NOMO-1 (cell line): ENCODE measurements at regions not wholly inside any gene's neighbourhood (a gene's known extent, or its start where the extent isn't known, plus 50 kb on each side); places are given as distances from the start of the nearest gene placed in this dataset.
A peak's percentile ranks its signal among the peaks of the same experiment; 100 is the strongest.

Experiments used
- DNase-seq, 2 experiments: peaks; one replicate each; lab custom pipeline; 2025; ENCODE audit not compliant: unreplicated experiment in 2 of 2; lab: John Stamatoyannopoulos, UW

DNA sequence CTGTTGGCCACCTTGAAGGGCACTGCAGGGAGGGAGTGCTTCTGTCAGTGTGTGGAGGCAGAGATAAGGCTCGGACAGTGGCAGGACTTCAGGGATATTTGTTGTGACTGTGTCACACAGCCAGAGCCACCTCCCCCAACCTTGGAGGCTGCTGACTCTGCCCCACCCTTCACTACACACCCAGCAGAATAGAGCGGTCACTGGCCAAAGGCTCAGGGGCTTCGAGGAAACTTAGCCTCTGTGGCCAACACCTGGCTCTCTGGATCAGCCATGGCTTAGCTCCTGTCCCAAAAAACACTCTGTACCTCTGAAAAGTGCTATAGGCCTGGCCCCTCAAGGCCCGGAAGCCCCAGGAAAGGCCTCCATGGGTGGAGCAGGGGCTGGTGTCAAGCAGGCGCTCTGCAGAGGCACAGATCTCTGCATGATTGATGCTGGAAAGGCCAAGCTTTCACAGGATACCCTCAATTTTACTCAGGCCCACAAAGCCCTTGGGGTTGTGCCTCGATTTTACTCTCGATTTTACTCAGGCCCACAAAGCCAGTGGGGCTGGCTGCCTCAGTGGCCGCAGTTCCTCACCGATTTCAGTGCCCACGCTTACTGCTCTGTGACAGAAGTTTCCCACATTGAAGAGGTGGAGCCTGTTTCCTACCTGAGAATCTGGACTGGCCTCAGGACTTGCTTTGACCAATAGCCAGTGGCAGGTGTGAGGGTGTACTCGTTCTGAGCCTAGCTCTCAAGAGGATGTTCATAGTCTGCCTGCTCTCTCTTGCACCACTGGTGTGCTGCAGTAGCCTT lies 113.2 kb upstream of the GPR26 start:
- DNase-seq: no peak

DNA sequence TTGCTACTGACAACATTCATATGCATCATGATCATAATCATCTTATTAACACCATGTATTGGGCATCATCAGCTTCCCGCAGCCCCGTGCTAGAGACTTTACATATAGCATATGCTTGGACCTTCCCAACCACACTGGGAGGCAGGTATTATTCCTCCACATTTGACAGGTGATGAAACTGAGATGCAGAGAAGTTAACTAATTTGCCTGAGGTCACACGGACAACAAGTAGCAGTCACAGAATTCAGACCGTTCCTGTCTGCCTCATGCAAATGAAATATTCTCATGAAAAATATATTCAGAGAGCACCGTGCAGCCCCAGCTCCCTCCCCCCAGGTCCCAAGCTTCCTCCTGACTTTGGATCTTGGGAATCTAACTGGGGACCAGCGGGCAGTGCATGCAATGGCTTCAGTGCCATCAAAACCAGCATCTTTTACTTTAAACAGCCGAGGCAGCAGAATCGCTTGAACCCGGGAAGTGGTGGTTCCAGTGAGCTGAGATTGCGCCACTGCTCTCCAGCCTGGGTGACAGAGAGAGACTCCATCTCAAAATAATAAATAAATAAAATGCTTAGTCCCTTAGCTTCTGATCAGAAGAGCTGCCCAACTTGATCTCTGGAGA lies 112.2 kb upstream of the GPR26 start:
- no peak for DNase-seq

- no peak for DNase-seq
These were observed 111.5 kb upstream of the GPR26 start for GRCh38 chr10:123554656-123555055.

GRCh38 chr10:123555616-123556015 lies 110.5 kb upstream of the GPR26 start:
- no peak for DNase-seq

- no peak for DNase-seq
These were observed 110.1 kb upstream of the GPR26 start for GRCh38 chr10:123556049-123556448.

DNA sequence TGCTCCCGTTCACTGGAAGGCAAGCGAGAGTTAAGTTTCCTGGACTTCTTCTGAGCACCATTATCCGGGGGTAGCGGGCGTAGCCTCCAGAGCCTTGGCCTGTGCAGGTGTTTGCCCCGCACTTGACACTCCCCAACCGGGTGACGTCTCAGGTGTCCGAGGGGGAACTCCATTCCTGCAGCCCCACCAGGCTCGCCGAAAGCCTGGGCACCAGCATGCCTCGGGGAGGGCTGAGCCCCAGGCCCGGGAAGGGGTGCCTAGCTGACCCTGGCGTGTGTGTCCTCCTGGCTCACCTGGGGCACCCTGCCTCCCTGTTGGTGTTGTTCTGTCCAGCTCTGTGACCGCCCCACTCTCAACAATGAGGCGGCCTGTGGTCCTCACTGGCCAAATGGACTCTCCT lies 109.4 kb upstream of the GPR26 start:
- no peak for DNase-seq

GRCh38 chr10:123557366-123558108 lies 108.6 kb upstream of the GPR26 start:
- no peak for DNase-seq

DNA sequence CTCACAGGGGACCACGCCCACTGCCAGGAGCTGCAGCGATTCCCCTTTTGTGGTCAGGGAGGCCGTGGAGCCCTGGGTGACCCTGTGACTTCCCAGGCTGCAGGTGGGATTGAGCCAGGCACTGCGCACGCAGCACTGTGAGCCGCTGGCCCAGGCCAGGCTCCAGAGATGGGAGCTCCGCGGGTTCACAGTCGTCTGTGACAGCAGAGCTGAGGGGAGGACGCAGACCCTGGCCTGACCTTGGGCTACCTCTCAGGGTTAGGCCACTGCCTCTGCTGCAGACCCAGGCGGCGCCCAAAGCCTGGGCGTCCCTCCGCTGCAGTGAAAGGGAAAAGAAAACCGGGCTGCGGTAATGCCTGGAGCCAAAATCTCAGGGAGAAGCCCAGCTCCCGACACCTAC lies 107.5 kb upstream of the GPR26 start:
- no peak for DNase-seq

DNA sequence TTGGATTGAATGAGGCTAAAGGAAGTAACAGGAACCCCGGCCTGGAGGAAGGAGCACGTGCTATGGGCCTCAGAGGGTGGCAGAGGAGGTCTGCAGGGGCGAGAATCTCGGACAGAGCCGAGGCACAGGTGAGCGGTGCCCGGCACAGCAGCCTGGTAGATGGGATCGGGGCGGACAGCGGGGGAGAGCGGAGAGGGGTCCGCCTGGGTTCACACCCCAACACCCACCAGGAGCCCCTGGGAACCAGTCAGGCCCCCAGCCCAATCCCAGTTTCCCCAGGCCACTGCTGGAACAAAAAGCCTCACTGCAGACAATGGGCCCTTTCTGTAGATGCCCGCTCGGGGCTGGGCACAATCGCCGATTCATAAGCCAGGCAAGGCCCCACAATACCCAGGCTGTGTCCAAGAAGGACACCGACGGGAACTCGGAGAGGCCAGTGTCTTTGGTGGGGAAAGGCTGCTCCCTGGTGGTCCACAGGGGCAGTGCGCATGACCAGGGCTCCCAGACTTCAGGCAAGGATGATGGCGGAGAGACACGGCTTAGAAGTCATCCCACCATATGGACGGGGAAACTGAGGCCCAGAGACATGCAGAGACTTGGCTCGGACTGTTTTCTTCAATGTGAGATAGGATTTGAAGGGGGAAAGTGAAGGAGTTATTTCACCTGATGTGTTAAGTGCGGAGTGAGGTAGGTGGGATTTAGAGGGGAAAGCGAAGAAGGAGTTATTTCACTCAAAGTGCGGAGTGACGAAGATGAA lies 106.9 kb upstream of the GPR26 start:
- DNase-seq: peak; percentile 45 to 60

- DNase-seq: no peak
These were observed 106.4 kb upstream of the GPR26 start for GRCh38 chr10:123559823-123560092.

DNA sequence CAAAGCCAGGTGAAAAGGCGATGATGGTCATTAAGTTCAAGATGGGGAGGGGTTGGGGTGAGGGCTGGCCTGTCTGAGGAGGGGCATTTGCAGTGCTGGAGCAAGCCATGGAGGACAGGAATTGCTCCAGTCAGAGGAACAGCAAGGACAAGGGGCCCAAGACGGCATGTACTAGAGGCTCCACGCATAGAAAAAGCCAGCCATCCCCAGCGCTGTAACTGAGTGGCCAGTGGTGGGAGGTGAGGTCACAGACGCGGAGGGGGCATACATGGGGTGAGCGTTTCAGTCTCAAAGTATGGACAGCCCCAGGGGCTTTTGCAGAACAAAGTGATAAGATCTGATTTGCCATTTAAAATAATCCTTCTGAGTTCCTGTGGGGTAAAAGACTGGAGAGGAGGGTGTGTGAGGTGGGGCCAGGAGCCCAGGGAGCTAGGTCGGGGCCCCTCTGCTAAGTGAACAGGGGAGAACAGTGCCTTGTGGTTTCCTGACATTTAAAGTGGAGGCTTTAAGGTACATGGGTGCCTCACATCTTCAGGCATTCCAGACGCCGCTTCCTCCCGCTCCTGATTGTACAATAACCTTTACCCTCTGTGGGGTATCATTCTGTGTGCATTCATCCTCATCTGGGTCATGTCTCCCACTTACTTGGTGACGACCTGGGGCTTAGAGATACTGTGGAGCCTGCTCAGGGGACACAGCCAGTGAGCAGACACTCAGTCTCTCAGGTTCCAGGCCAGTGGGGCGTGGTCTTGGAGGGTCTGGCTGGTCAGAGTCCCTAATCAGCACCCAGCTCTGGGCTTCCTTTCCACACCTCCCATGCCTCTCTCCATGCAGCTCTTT lies 105.6 kb upstream of the GPR26 start:
- no peak for DNase-seq

GRCh38 chr10:123561141-123561440 lies 105.1 kb upstream of the GPR26 start:
- DNase-seq: no peak

GRCh38 chr10:123562387-123562786 lies 103.8 kb upstream of the GPR26 start:
- DNase-seq: no peak

- no peak for DNase-seq
These were observed 103.2 kb upstream of the GPR26 start for GRCh38 chr10:123562811-123563580.

- no peak for DNase-seq
These were observed 102.6 kb upstream of the GPR26 start for GRCh38 chr10:123563581-123563855.

GRCh38 chr10:123563994-123564393 lies 102.2 kb upstream of the GPR26 start:
- DNase-seq: no peak

GRCh38 chr10:123564631-123565030 lies 101.5 kb upstream of the GPR26 start:
- DNase-seq: no peak

GRCh38 chr10:123565691-123566660 lies 100.2 kb upstream of the GPR26 start:
- DNase-seq: no peak
